ENCODE measurements at regions not wholly inside any gene's neighbourhood (a gene's known extent, or its start where the extent isn't known, plus 50 kb on each side); places are given as distances from the start of the nearest gene placed in this dataset.

- intact Hi-C loops (cut with DNase I), result no loop called here
- Histone ChIP-seq H3K36me3 (replicated peaks in 1 of 2; ENCODE audit: insufficient read depth in 1 of 2, low read depth in 2 of 2) (no peaks in the 10 kb centered on the region), H3K27ac (no peak overlapping the region)
These were observed 207.9 kb upstream of the TNP1 start for GRCh38 chr2:217067787-217068186.

GRCh38 chr2:217066510-217067270, 206.8 kb upstream of the TNP1 start:
- no peaks in the 10 kb centered on the region for H3K27me3 ChIP-seq
- H3K36me3 ChIP-seq (replicated peaks in 1 of 2; ENCODE audit: insufficient read depth in 1 of 2, low read depth in 2 of 2), result no peaks in the 10 kb centered on the region
- H3K9me3 ChIP-seq, result no peaks in the 10 kb centered on the region
- WGBS, 2 donors, result 81 to 83% methylated on average over 21 of the region's 21 CpGs
- ATAC-seq, result no peak
- intact Hi-C loops (cut with DNase I), result no loop called here
- H3K4me3 ChIP-seq, result no peak overlapping the region
- H3K4me1 ChIP-seq, result no peaks in the 10 kb centered on the region
- DNase-seq, result no peak
- no peak for TF ChIP-seq POLR2A (IDR thresholded peaks at IDR 0.05)
- TF ChIP-seq CTCF (IDR thresholded peaks at IDR 0.05), result no peak
- H3K27ac ChIP-seq, result no peak overlapping the region

More at GRCh38 chr2:217067787-217068186, 207.9 kb upstream of the TNP1 start:
- DNase-seq, result no peak
- Histone ChIP-seq H3K9me3 (no peaks in the 10 kb centered on the region), H3K4me3 (no peak overlapping the region), H3K27me3 (no peaks in the 10 kb centered on the region), H3K4me1 (no peaks in the 10 kb centered on the region)
- ATAC-seq, result no peak
- TF ChIP-seq CTCF (IDR thresholded peaks at IDR 0.05) (no peak), POLR2A (IDR thresholded peaks at IDR 0.05) (no peak)
- 88 to 92% methylated on average over 6 of the region's 6 CpGs for WGBS, 2 donors

- H3K4me1 ChIP-seq, result no peaks in the 10 kb centered on the region
- intact Hi-C loops (cut with DNase I), result no loop called here
- WGBS, 2 donors, result 67 to 70% methylated on average over 7 of the region's 7 CpGs
- ATAC-seq (no peak), DNase-seq (no peak)
- H3K27me3 ChIP-seq, result no peaks in the 10 kb centered on the region
- H3K27ac ChIP-seq, result no peak overlapping the region
- no peaks in the 10 kb centered on the region for H3K36me3 ChIP-seq (replicated peaks in 1 of 2; ENCODE audit: insufficient read depth in 1 of 2, low read depth in 2 of 2)
- H3K9me3 ChIP-seq, result no peaks in the 10 kb centered on the region
- no peak for TF ChIP-seq POLR2A (IDR thresholded peaks at IDR 0.05)
- no peak for TF ChIP-seq CTCF (IDR thresholded peaks at IDR 0.05)
- no peak overlapping the region for H3K4me3 ChIP-seq
These were observed 206.0 kb upstream of the TNP1 start for GRCh38 chr2:217065695-217066405.

GRCh38 chr2:217065012-217065290, 205.1 kb upstream of the TNP1 start:
- no peaks in the 10 kb centered on the region for H3K27me3 ChIP-seq
- H3K9me3 ChIP-seq, result no peaks in the 10 kb centered on the region
- no peak overlapping the region for H3K27ac ChIP-seq
- DNase-seq (no peak), ATAC-seq (no peak)
- 51 to 62% methylated on average over 4 of the region's 4 CpGs for whole genome bisulfite sequencing, 2 donors
- H3K4me3 ChIP-seq, result no peak overlapping the region
- intact Hi-C loops (cut with DNase I), result no loop called here
- no peaks in the 10 kb centered on the region for H3K36me3 ChIP-seq (replicated peaks in 1 of 2; ENCODE audit: insufficient read depth in 1 of 2, low read depth in 2 of 2)
- TF ChIP-seq POLR2A (IDR thresholded peaks at IDR 0.05) (no peak), CTCF (IDR thresholded peaks at IDR 0.05) (no peak)
- no peaks in the 10 kb centered on the region for H3K4me1 ChIP-seq

All from body of pancreas (tissue), 4 donors.